HG03175 (cell line): ENCODE measurements at regions not wholly inside any gene's neighbourhood (a gene's known extent, or its start where the extent isn't known, plus 50 kb on each side); places are given as distances from the start of the nearest gene placed in this dataset.
A peak's percentile ranks its signal among the peaks of the same experiment; 100 is the strongest.

Experiments used
- ATAC-seq: cut with Tn5 transposase; IDR thresholded peaks from one replicate; pipeline ENCODE4 v1.9.1; 2021; ENCODE audit warnings: mild to moderate bottlenecking, moderate library complexity; ENCODE audit not compliant: unreplicated experiment

GRCh38 chr4:166460769-166461550 lies 587.9 kb downstream of the TLL1 start:
- no peak for ATAC-seq

GRCh38 chr4:166481055-166481454 lies 608.0 kb downstream of the TLL1 start:
- no peak for ATAC-seq

DNA sequence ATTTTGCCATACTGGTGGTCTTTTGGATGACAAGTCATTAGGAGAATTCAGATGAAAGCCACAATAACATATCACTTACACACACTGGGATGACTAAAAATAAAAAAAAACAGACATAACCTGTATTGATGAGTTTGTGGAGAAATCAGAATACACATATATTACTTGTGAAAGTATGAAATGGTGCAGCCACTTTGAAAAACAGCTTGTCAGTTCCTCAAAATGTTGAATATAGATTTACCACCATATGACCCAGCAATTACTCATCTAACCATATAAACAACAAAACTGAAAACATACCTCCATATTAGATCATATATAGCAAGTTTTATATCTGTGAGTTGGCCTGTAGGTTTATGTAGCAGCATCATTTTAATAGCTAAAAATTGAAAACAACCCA lies 608.7 kb downstream of the TLL1 start:
- ATAC-seq, result no peak

DNA sequence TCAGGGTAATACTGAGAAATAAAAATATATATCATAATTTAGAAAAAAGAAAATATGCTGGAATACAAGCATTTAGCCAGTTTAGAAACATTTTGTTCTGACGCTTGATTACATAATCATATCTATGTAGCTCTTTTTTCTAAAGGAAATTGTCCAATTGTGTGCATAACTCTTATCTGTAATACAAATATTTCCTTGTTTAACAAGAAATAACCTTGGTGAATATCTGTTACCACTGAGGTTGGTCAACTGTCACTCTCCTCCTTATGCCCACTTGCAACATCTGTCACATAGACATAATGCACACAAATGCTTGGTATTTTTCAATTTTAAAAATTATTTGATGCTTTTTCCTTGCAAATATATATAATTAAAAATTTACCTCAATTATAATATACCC lies 609.7 kb downstream of the TLL1 start:
- no peak for ATAC-seq

- ATAC-seq, result no peak
Measured at GRCh38 chr4:166491635-166492034, 618.6 kb downstream of the TLL1 start.

DNA sequence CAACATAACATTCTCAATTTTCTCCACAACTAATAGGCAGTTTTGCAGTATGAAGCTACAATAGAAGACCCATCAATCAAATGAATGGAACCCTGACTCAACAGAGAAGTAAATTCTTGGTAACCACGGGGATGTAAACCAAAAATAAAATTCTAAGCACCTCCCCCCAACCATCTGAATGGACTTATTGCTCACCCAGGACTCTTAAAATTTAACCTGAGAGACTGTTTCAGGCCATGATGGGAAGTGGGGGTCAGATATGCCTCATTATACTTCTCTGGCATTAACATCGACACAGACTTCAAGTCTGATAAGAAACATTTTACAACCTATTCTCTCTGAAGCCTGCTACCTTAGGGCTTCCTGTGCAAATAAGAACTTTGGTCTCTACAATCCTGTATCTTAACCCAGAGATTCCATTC lies 620.9 kb downstream of the TLL1 start:
- no peak for ATAC-seq

DNA sequence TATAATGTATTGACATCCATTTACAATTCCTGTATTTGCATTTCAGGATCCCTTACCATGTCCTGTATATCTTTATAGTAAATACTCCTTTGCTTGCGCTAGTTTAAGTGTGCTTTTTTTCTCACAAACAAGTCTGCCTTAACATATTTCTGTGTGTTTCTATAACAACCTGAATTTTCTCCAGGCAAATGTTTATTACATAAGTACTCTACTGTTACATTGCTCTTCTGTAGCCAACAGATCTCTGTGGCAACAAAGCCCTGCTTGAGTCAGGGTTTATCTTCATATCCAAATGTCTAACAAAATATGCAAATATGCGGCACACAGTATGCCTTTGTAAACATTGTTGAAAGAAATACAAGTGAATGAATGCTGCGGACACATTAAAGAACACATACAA lies 625.5 kb downstream of the TLL1 start:
- ATAC-seq, result no peak

GRCh38 chr4:166499820-166500219 lies 626.8 kb downstream of the TLL1 start:
- ATAC-seq, result no peak

GRCh38 chr4:166501941-166502382 lies 628.9 kb downstream of the TLL1 start:
- ATAC-seq, result peak; percentile 66

- no peak for ATAC-seq
Measured at GRCh38 chr4:166502660-166503059, 629.6 kb downstream of the TLL1 start.

- no peak for ATAC-seq
Measured at GRCh38 chr4:166506051-166506450, 633.0 kb downstream of the TLL1 start.

- no peak for ATAC-seq
Measured at GRCh38 chr4:166512267-166512666, 639.2 kb downstream of the TLL1 start.

DNA sequence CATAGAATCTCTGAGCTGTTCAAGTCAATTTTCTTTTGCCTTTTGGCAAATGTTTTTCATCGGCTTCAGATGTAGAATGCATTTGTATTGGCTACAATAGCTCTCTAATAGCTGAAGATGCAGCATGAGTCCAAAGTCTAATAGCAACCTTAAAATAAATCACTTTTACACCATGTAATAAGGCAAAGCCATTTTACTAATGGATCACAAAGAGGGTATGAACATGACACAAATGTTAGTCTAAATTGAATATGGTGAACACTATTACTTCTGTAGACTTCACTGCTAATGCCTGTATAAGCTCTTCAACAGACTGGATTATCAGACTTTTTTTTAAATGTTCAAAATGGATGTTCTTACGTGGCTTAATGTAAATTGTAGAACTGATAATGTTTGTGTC lies 645.3 kb downstream of the TLL1 start:
- ATAC-seq, result no peak

DNA sequence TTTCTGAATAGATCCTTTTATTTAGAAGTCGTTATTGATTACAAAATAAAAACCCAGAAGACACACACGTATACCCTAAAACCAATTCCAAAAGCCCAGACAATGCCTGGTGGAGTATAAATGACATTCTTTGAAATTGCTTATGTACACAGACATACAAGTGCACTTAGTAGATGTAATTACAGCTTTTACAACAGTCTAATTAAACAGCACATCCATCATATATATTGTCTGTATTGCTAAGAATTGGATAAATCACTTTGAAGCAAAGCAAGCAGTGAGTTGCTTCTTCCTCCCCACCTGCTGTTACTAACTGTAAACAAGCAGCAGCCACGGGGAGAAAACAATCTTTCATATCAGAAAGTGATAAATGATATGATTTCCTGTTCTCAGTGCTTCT lies 645.7 kb downstream of the TLL1 start:
- ATAC-seq, result no peak

DNA sequence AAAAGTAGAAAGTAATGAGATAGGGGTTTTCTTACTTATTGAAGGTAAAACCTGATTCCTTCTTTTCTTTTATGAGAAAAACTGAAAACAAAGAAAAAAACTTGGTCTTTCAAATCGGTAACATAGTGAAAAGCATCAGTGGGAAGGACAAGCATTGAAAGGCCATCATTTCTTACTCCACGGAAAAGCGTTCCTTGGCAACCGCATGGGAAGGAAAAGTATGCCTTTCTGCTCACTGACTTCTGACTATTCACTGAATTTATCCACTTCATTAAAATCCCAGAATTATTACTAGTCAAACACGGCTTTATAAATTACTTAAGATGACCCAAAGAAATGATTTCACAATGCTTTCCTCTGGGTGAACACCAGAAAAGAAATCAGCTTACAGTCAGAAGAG lies 646.7 kb downstream of the TLL1 start:
- no peak for ATAC-seq

GRCh38 chr4:166527500-166527899 lies 654.5 kb downstream of the TLL1 start:
- no peak for ATAC-seq

DNA sequence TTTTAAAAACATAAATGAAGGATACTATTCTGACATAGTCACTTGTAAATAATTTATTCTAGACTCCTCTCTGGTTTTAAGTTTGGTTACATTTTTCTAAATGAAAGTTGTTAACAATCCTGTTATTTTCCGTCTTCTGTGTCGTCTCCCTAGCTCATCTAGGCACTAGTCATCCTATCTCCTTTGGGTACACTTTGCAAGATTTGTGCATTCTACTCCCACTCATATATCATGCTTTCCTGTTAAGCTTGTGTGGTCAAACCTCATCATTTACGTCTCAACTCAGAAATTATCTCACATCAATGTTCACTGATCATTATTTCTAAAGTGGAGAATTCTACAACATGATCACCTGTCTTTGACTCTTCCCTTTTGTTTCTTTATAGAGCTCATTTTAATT lies 658.7 kb downstream of the TLL1 start:
- no peak for ATAC-seq

DNA sequence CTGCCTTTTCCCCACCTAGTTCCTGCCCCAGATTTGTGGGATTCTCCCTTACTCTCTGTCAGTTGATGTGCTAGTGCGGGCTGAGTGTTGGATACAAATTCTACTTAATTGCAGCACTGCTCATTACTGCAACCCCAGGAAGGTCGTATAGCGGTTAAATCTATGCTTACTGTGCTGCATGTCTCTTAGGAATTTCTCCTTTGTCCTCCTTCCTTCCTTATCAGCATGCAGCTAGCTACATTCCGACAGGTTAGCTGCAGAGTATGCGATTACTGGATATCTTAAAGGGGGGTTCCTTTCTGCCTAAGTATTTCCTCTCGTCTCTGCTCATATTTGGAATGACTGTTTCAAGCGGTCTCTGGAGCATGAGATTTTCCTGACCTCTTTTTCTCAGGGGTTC lies 662.8 kb downstream of the TLL1 start:
- no peak for ATAC-seq

DNA sequence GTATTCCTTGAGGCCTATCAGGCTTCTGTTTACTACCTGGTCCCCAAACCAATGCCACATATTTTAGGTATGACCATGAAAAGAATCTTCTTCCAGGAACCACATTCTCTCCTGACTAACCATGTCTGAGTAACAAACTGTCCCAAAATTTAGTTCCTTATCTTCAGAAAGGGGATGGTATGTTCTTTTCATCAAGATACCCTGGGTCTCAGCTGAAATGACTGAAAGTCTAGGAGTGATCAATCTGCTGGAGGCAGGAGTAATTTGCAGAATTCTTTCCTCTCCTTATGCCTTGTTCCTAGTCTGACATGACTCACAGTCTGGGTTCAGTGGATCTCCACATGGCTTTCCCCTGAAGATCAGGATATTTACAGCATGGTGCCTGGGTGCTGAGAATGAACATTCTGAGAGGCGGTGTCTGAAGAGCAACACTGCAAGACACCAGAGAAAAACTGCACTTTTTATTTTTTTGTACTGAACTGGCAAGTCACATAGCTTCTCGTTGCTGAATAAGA lies 665.5 kb downstream of the TLL1 start:
- no peak for ATAC-seq

DNA sequence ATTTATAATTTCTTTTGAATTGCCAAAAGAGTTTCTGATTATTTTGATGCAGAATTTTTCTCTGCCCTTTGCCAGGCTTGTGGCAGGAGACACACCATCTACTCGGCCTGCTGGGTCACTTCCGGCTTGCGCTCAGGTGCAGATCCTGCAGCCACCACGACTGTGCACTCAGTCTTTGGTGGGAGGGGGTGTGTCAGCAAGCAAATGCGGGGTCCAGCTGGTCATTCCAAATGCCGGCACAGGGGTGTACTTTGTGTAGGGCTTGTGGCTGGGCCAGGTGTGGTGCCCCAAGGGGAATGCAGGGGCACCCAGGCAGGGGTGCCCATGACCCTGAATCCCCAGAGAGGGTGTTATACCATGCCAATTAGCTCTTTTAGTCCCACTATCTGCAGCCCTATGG lies 673.0 kb downstream of the TLL1 start:
- ATAC-seq, result no peak

DNA sequence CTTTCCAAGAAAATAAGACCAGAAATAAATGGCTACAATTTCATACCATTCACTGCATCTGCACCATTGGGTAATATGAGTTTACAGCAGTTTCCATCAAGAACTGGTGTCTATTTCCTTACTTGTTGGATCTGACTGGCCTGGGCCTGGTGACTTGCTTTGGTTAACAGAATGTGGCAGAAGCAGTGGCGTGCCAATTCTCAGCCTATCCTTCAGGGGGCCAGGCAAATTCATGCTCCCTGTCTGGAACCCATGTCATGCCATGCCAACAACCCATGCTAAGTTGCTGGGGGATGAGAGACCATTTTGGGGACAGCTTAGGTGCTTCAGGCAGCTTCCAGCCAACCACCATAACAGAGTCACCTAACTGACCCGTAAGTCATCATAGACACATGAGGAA lies 656.7 kb downstream of the SPOCK3 start:
- ATAC-seq, result no peak

GRCh38 chr4:166585491-166585890 lies 648.8 kb downstream of the SPOCK3 start:
- no peak for ATAC-seq
